HAP-1 (cell line): ENCODE measurements at regions not wholly inside any gene's neighbourhood (a gene's known extent, or its start where the extent isn't known, plus 50 kb on each side); places are given as distances from the start of the nearest gene placed in this dataset.

Experiments
- DNase-seq, 2 experiments: peaks; one replicate each; pipeline ENCODE4 v3.0.0-alpha.2; 2016 to 2020; ENCODE audit warnings: low spot score in 2 of 2
- H3K27me3 ChIP-seq: fragments of 250-450 bp; sonication (Bioruptor Pico); 2 replicates; pipeline ENCODE4 v1.5.1; 2020; ENCODE audit warnings: low read depth, mild to moderate bottlenecking, moderate library complexity
- H3K36me3 ChIP-seq: fragments of 250-450 bp; sonication (Bioruptor Pico); replicated peaks from 2 replicates; pipeline ENCODE4 v1.5.1; 2020; ENCODE audit warnings: mild to moderate bottlenecking
- H3K4me1 ChIP-seq: fragments of 250-450 bp; sonication (Bioruptor Pico); 2 replicates; pipeline ENCODE4 v1.5.1; 2020; ENCODE audit warnings: mild to moderate bottlenecking
- H3K4me3 ChIP-seq: fragments of 250-450 bp; sonication (Bioruptor Pico); 2 replicates; pipeline ENCODE4 v1.5.1; 2020; ENCODE audit warnings: mild to moderate bottlenecking, moderate library complexity
- H3K9me3 ChIP-seq: fragments of 250-450 bp; sonication (Bioruptor Pico); 2 replicates; pipeline ENCODE4 v1.5.1; 2020; ENCODE audit warnings: mild to moderate bottlenecking, moderate library complexity
- in situ Hi-C: fragments of 300-500 bp; cut with MboI; formaldehyde crosslinking; loops from 3 replicates; pipeline ENCODE4 v1.14.3; 2020; ENCODE audit warnings: low sequenced_read_pairs, inconsistent platforms, mixed read lengths

DNA sequence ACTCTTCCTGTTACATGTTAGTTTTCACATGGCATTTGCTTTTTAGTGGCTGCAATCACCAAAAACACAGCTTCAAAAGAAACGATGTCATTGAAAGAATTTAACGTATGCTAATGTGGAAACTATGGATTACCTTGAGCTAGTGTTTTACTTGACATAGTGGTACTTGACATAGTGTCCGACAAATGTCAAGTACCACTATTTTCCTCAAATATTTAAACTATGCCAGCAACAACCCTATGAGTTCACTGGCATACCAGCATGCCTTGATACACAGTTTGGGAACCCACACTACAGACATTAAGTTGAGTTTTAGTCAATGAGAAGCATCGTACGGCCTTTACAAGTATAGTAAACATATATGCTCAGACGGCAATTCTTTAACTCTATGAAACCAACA lies 560.3 kb downstream of the GALC start:
- in situ Hi-C loops: no loop called here
- Histone ChIP-seq H3K36me3 (no peaks in the 10 kb centered on the region), H3K4me3 (no peak overlapping the region), H3K9me3 (no peaks in the 10 kb centered on the region), H3K4me1 (no peaks in the 10 kb centered on the region), H3K27me3 (no peaks in the 10 kb centered on the region)
- no peak for DNase-seq

DNA sequence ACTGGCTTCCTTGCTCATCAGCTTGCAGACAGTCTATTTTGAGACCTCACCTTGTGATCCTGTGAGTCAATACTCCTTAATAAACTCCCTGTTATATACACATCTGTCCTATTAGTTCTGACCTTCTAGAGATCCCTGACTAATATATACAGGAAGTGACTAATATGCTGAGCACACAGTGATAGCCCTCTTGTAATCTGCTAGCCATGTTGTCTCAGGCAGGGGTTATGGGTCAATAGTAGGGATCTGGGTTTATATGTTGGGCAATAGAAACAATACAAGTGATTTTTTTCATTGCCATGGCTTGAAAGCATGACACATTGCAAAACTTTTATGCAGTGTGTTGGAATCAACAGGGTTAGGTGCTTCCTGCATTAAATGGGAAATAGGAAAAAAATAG lies 562.2 kb downstream of the GALC start:
- no peaks in the 10 kb centered on the region for H3K36me3 ChIP-seq
- in situ Hi-C loops: no loop called here
- no peaks in the 10 kb centered on the region for H3K9me3 ChIP-seq
- no peaks in the 10 kb centered on the region for H3K4me1 ChIP-seq
- no peak for DNase-seq
- H3K27me3 ChIP-seq: no peaks in the 10 kb centered on the region
- H3K4me3 ChIP-seq: no peak overlapping the region

DNA sequence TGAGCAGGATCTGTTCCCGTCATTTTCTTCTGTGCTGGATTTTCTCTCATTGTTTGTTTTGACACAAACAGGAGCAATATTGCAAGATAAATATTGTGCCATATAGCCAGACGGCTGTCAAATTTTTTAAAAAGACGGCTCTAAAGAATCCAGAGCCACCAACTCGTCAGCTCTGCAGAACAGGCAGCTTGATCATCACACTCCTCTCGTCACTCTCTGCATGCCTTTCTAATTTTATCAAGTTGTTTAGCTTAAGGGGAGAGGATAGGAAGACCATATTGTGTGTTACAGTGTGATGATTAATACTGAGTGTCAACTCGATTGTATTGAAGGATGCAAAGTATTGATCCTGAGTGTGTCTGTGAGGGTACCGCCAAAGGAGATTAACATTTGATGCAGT lies 562.8 kb downstream of the GALC start:
- H3K4me3 ChIP-seq: no peak overlapping the region
- DNase-seq: no peak
- no peaks in the 10 kb centered on the region for H3K4me1 ChIP-seq
- H3K27me3 ChIP-seq: no peaks in the 10 kb centered on the region
- in situ Hi-C loops: no loop called here
- no peaks in the 10 kb centered on the region for H3K9me3 ChIP-seq
- no peaks in the 10 kb centered on the region for H3K36me3 ChIP-seq

DNA sequence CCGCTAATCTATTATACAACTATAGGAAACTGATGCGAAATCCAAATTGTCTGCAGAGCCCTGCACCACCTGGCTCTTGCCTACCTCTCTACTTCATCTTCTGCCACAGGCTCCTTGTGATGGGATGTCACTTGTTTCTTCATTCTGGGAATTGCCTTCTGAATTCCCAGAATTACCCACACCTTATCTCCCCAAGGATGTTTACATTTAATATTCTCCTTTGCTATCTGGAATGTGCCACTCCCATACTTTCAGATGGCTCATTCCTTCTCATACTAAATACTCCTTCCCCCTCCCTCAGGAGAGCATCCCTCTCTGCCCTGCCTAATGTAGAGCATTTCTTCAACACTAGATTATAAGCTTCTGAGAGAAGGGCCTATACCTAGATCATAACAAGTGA lies 573.1 kb downstream of the GALC start:
- Histone ChIP-seq H3K4me3 (no peak overlapping the region), H3K27me3 (no peaks in the 10 kb centered on the region), H3K9me3 (no peaks in the 10 kb centered on the region), H3K4me1 (no peaks in the 10 kb centered on the region), H3K36me3 (no peaks in the 10 kb centered on the region)
- in situ Hi-C loops: no loop called here
- DNase-seq: no peak

DNA sequence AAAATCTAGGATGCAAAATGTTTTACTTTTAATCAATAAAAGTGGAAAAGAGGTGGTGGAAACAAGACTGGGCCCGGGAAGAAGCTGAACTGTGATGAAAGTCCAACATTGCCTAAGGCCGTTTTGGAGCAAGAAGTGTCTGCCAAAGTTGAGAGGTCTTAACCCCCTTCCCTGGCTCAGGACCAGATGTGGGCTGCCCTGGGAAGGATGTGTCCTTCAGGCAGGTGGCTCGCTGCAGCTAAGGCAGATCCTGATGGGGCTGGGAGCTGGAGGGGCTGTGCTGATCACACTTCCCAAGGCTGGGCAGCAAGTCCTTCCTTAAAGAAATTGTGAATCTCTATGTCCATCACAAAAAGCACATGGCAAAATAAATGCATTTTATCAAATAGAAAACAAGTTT lies 581.6 kb downstream of the GALC start:
- DNase-seq: no peak
- Histone ChIP-seq H3K36me3 (no peaks in the 10 kb centered on the region), H3K27me3 (no peaks in the 10 kb centered on the region), H3K4me3 (no peak overlapping the region), H3K9me3 (0 out of 2 replicates have a peak, but pooled peaks cover 2% of the 10 kb centered on the region), H3K4me1 (no peaks in the 10 kb centered on the region)
- in situ Hi-C loops: no loop called here

DNA sequence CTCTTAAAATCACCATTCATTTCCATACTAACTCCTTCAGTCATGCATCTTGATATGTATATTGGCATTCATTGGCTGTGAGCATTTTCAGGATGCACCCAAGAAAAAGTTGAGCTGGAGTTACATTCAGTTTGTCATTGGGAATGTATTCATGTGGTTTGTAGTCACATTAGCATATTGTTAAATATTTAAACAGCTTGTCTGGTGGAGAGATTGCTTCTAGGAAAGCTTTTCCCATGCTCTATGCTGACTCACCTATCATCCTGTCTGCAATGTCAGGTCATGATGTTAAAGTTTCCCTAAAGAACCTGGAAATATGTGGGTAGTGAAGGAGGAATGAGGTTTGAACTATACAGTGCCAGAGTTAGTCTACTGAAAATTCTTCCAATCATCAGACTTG lies 583.6 kb downstream of the GALC start:
- H3K9me3 ChIP-seq: 0 out of 2 replicates have a peak, but pooled peaks cover 2% of the 10 kb centered on the region

DNA sequence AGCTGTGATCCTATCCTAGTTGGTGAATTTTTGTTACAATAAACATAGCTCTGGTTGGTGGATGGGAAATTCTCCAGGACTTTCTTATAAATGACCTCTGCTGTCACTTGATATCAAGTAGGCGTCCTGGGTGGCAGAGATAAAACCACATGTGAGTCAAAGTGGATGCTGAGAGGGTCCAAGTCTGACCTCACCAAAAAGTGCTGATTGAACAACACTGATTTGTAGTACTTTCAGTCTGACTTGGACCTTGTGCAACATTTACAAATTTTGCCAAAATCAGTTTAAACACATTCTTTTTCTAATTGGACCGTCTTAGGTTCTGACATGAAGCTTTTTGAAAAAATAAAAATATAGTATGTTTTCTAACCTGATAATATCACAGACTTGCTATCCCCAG lies 585.6 kb downstream of the GALC start:
- no peak for DNase-seq
- Histone ChIP-seq H3K27me3 (no peaks in the 10 kb centered on the region), H3K9me3 (0 out of 2 replicates have a peak, but pooled peaks cover 2% of the 10 kb centered on the region), H3K4me1 (no peaks in the 10 kb centered on the region), H3K36me3 (no peaks in the 10 kb centered on the region), H3K4me3 (no peak overlapping the region)
- in situ Hi-C loops: no loop called here

More for the DNA sequence above, 583.6 kb downstream of the GALC start:
- Histone ChIP-seq H3K36me3 (no peaks in the 10 kb centered on the region), H3K27me3 (no peaks in the 10 kb centered on the region), H3K4me1 (no peaks in the 10 kb centered on the region), H3K4me3 (no peak overlapping the region)
- in situ Hi-C loops: no loop called here
- DNase-seq: no peak

DNA sequence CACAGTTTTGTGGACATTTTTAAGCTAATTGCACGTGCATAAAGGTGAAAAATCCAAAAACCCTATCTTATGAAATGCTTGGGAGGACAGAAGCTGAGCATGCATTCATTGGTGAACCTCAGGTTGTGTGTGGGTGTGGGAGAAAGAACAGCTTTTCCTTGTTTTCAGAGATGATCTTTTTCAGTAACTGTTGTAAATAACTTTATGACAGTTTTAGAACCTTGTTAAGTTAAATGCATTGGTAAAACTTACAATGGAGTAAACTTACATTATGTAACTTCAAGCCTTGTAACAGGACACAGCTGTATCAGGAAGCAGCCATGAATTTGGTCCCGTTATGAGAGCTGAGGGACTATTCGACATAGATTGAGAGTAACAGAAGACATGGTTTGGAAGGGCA lies 587.4 kb downstream of the GALC start:
- in situ Hi-C loops: no loop called here

DNA sequence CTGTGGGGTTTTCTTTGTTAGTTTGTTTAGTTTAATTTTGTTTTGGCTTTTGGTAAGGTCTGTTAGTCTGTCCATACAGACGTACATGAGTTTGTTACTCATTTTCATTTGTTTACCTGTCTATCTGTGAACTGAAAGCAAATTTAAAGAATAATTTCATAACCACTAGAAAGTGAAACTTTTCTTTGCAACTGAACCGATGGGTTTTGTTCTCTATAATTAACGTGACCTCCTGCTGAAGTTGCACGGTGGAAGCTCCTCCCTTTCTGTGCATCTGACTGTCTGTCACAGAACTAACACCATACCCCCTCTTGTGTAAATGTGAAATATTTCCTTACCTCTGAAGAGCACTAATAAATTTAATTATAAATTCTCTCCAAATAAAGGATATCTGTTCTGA lies 595.5 kb downstream of the GALC start:
- Histone ChIP-seq H3K27me3 (no peaks in the 10 kb centered on the region), H3K36me3 (no peaks in the 10 kb centered on the region), H3K4me1 (no peaks in the 10 kb centered on the region), H3K4me3 (no peak overlapping the region), H3K9me3 (no peaks in the 10 kb centered on the region)
- DNase-seq: no peak
- in situ Hi-C loops: no loop called here

More for the DNA sequence above, 587.4 kb downstream of the GALC start:
- no peak for DNase-seq
- Histone ChIP-seq H3K4me1 (no peaks in the 10 kb centered on the region), H3K36me3 (no peaks in the 10 kb centered on the region), H3K9me3 (0 out of 2 replicates have a peak, but pooled peaks cover 2% of the 10 kb centered on the region), H3K27me3 (no peaks in the 10 kb centered on the region), H3K4me3 (no peak overlapping the region)

DNA sequence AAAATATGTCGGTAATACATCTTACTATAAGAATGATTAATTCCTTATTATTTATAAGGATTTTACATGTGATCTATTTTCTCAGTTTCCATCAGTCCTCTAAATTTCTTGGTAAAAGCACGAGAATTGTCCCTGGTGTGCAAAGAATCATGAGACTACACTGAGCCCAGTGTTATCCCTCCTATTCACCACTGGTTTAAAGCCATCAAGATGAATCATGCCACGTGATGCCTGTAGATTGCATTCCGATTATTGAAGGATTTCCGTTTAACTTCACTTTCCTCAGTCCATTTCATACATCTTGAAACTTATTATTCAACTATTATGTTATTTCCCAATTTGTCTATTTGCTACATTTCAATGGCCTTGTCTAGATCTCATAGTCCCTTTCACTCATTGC lies 601.9 kb downstream of the GALC start:
- Histone ChIP-seq H3K4me1 (no peaks in the 10 kb centered on the region), H3K9me3 (no peaks in the 10 kb centered on the region), H3K4me3 (no peak overlapping the region), H3K36me3 (no peaks in the 10 kb centered on the region), H3K27me3 (no peaks in the 10 kb centered on the region)
- in situ Hi-C loops: no loop called here
- DNase-seq: no peak

DNA sequence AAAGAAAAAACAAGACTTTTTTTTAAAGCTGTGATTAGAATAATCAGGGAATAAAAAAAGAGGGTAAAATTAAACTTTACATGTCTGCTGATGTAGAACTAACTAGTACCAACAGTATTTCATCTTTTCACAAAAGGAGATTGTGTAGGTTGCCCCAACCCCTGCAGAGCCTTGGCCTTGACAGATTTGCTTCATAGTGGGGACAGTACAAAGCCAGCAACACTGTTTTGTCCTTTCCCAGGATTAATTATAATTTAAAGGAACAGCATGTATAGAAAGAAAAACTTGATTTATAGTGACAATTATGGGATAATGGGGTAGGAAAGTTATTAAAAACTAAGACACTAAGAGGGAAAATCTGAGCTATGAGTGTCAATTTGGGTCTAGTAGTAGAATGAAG lies 604.0 kb downstream of the GALC start:
- DNase-seq: no peak
- Histone ChIP-seq H3K9me3 (no peaks in the 10 kb centered on the region), H3K27me3 (no peaks in the 10 kb centered on the region), H3K4me1 (no peaks in the 10 kb centered on the region), H3K36me3 (no peaks in the 10 kb centered on the region), H3K4me3 (no peak overlapping the region)
- in situ Hi-C loops: no loop called here

DNA sequence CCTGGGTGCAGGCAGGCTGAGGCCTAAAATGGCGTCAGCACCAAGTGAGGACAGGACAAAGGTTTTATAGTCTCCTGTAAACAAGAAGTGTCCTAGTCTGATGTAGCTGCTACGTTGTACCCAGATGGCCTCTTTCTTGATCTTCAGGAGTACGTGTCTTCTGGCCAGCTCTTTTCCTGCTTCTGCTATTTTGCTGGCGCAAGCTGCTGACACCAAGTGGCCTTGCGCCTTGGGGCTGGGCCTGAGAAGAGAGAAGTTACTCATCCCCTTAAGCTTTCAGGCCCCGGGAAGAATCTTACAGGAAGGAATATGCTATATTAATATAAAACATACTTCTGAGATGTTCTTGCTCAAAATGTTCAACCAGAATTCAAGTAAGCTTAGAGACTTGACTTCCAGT lies 605.2 kb downstream of the GALC start:
- in situ Hi-C loops: no loop called here
- H3K9me3 ChIP-seq: no peaks in the 10 kb centered on the region
- H3K27me3 ChIP-seq: no peaks in the 10 kb centered on the region
- no peak overlapping the region for H3K4me3 ChIP-seq
- no peaks in the 10 kb centered on the region for H3K4me1 ChIP-seq
- DNase-seq: no peak
- H3K36me3 ChIP-seq: no peaks in the 10 kb centered on the region

DNA sequence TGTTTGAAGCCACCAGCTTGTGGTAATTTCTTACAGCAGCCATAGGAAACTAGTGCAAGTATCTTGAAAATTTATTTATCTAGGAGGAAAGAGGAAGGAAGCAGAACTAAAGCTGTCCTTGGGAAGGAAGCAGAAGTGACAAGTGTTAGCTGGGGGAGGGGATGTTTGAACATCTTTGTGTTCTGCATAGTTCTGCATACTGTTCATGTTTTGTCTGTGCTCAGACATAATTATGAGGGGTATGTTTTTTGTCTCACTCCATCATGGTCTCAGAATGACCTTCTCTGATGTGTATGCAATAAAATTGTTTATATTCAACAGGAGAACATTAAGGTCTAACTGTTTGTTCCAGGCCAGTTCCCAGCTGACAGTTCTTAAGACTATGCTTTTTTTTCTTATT lies 606.5 kb downstream of the GALC start:
- Histone ChIP-seq H3K36me3 (no peaks in the 10 kb centered on the region), H3K4me3 (no peak overlapping the region), H3K9me3 (no peaks in the 10 kb centered on the region), H3K4me1 (no peaks in the 10 kb centered on the region), H3K27me3 (no peaks in the 10 kb centered on the region)
- no peak for DNase-seq
- in situ Hi-C loops: no loop called here

DNA sequence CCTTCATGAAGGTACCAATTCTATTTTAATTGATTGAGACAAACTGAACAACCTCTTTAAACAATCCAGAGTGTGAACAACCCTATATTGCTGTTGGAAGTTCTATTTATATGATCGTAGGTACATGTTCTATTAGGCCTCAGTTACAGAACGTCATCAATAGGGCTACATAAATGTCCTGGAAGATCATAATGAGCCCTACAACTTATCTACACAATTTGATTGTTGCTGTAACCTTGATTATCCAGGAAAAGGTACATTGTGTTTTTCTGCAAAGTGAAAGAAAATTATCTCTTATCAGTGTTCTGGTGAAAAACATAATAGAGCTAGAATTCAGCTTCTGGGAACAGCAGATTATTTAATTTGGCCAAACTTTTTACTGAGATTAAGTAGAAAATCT lies 612.9 kb downstream of the GALC start:
- Histone ChIP-seq H3K27me3 (no peaks in the 10 kb centered on the region), H3K4me3 (no peak overlapping the region), H3K9me3 (no peaks in the 10 kb centered on the region), H3K4me1 (no peaks in the 10 kb centered on the region), H3K36me3 (no peaks in the 10 kb centered on the region)
- in situ Hi-C loops: no loop called here
- no peak for DNase-seq

DNA sequence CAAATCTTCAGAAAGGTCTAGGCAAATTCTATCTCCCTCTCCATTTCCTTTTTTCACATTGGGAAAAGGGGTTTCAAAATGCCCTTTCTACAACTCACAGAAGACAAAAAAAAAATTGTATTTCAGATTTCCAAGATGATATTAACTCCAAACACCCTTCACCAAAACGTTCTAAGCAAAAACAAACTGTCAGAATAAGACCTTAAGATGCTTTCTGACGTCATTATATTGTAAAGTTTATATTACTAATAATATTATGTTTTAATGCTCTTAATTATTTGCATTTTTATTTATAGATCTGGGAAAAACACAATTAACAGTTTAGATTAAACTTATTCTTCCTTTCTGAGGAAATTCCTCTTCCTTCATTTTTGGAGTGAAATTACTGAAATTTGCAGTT lies 624.2 kb downstream of the GALC start:
- in situ Hi-C loops: no loop called here
- no peak for DNase-seq
- Histone ChIP-seq H3K4me3 (no peak overlapping the region), H3K4me1 (no peaks in the 10 kb centered on the region), H3K9me3 (no peaks in the 10 kb centered on the region), H3K27me3 (no peaks in the 10 kb centered on the region), H3K36me3 (no peaks in the 10 kb centered on the region)
